ENCODE measurements at regions not wholly inside any gene's neighbourhood (a gene's known extent, or its start where the extent isn't known, plus 50 kb on each side); places are given as distances from the start of the nearest gene placed in this dataset.

DNA sequence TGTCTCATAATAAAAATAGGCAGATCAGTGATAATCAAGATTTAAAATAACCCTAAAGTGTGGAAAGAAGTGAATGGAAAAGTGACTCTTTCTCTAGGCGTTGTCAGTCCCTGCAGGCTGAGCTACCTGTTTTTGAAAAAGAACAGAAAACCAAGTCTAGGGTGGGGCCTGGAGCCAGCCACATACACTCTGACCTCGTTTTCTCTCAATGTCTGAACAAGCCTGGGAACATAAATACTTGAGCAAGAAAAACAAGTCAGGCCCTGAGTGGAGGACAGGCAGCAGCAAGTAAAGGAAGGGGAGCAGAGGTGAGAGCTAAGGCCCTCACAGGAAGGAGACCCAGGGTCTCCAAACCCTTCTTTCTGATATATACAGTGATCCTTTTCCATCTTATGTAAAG lies 91.7 kb upstream of the HPF1 start:
- Histone ChIP-seq H3K27ac (no peak overlapping the region), H3K27me3 (no peaks in the 10 kb centered on the region), H3K36me3 (no peaks in the 10 kb centered on the region), H3K4me3 (no peak overlapping the region), H3K4me1 (no peaks in the 10 kb centered on the region), H3K9me3 (no peaks in the 10 kb centered on the region)
- TF ChIP-seq, protein P1, sequence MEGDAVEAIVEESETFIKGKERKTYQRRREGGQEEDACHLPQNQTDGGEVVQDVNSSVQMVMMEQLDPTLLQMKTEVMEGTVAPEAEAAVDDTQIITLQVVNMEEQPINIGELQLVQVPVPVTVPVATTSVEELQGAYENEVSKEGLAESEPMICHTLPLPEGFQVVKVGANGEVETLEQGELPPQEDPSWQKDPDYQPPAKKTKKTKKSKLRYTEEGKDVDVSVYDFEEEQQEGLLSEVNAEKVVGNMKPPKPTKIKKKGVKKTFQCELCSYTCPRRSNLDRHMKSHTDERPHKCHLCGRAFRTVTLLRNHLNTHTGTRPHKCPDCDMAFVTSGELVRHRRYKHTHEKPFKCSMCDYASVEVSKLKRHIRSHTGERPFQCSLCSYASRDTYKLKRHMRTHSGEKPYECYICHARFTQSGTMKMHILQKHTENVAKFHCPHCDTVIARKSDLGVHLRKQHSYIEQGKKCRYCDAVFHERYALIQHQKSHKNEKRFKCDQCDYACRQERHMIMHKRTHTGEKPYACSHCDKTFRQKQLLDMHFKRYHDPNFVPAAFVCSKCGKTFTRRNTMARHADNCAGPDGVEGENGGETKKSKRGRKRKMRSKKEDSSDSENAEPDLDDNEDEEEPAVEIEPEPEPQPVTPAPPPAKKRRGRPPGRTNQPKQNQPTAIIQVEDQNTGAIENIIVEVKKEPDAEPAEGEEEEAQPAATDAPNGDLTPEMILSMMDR (IDR thresholded peaks at IDR 0.05) = no peak
- DNase-seq (ENCODE audit: low spot score in 2 of 2) = no peak
- 52 to 60% methylated on average over 2 of the region's 2 CpGs for WGBS, 2 donors

DNA sequence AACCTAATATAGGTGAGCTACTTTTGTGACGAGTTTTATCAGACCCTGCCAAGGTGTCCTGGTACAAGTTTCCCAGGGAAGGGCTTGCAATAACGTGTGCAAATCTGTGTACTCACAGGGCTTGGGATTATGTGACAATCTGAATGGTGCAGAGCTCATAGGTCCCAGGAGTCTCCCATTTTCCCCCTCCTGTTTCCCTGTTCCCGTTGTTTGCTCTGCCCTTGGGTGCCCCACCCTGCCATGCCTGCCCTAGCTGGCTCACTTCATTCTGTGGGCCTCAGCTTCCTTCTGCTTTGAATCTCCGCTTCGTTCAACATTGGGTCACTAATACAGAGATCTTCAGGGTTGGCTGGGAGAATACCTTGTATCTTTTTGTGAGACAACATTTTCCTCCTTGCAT lies 90.3 kb upstream of the HPF1 start:
- TF ChIP-seq EP300 (IDR thresholded peaks at IDR 0.05) (no peak), POLR2A (IDR thresholded peaks at IDR 0.05) (no peak)
- TF ChIP-seq, protein P1 (IDR thresholded peaks at IDR 0.05) = no peak
- Histone ChIP-seq H3K27me3 (no peaks in the 10 kb centered on the region), H3K4me3 (no peak overlapping the region), H3K4me1 (no peaks in the 10 kb centered on the region), H3K9me3 (no peaks in the 10 kb centered on the region), H3K27ac (no peak overlapping the region), H3K36me3 (no peaks in the 10 kb centered on the region)
- 63 to 67% methylated on average over 5 of the region's 5 CpGs for WGBS, 2 donors
- DNase-seq (ENCODE audit: low spot score in 2 of 2) = no peak

DNA sequence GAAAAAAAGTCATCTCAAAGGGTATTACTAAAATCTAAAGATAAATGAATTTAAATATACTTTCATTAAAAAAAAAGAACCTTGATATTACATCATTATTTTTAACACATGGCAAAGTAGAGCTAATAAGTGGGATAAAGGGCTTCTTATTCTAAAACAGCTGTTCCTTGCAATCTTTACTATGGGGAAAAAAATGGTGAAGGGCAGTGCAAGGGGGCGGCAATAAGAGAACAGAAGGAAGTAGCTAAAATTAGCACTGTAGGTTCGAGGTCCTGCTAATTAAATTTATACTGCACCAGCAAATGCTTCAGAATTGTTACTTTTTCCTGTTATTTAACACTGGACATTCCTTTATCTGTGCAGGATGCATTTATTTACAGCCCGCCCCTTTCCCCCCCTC lies 89.4 kb upstream of the HPF1 start:
- Histone ChIP-seq H3K36me3 (no peaks in the 10 kb centered on the region), H3K9me3 (no peaks in the 10 kb centered on the region), H3K4me1 (no peaks in the 10 kb centered on the region), H3K4me3 (no peak overlapping the region), H3K27me3 (no peaks in the 10 kb centered on the region), H3K27ac (no peak overlapping the region)
- 39% methylated on average over 3 of the region's 3 CpGs for WGBS, 2 donors
- DNase-seq (ENCODE audit: low spot score in 2 of 2) = no peak
- TF ChIP-seq, protein P1 (IDR thresholded peaks at IDR 0.05) = no peak
- no peak for TF ChIP-seq EP300 (IDR thresholded peaks at IDR 0.05)
- no peak for TF ChIP-seq POLR2A (IDR thresholded peaks at IDR 0.05)

DNA sequence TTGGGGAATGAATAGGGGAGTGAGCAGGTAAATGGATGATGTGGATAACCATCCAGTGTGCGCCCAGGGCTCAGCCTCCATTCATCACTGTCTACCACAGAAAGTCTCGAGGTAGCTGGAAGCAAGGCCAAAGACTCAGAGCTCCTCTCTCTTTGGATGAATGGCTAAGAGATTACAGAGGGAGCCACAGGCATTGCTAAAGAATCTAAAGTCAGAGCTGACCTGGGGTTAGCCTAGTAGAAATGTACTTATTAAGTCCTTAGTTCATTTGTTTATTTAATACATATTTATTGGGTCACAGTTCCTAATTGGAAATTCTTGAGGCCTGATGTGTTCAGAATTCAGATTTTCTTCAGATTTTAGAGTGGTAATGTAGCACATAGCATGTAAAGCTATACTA lies 88.7 kb upstream of the HPF1 start:
- no peaks in the 10 kb centered on the region for H3K36me3 ChIP-seq
- H3K27me3 ChIP-seq = no peaks in the 10 kb centered on the region
- H3K27ac ChIP-seq = no peak overlapping the region
- H3K4me3 ChIP-seq = no peak overlapping the region
- WGBS, 2 donors = 56 to 67% methylated on average over 2 of the region's 2 CpGs
- no peak for DNase-seq (ENCODE audit: low spot score in 2 of 2)
- no peaks in the 10 kb centered on the region for H3K4me1 ChIP-seq
- TF ChIP-seq, protein P1 (IDR thresholded peaks at IDR 0.05) = no peak
- TF ChIP-seq POLR2A (IDR thresholded peaks at IDR 0.05) (no peak), EP300 (IDR thresholded peaks at IDR 0.05) (no peak)
- no peaks in the 10 kb centered on the region for H3K9me3 ChIP-seq

DNA sequence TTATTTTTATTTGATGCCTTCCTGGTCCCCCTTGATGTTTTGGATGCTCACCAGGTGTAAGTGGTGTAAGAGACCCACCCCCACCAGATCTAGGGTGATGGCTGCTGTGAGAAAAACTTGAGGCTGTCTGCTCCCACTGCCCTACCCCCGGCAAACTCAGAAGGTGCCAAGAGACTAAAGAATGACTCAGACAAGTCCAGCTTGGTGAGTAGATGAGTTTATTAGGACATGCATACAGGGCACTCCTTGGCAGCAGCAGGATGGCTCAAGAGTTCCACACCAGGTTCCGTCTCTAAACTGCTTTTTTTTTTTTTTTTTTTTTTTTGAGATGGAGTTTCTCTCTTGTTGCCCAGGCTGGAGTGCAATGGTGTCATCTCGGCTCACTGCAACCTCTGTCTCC lies 84.0 kb upstream of the HPF1 start:
- no peak overlapping the region for H3K4me3 ChIP-seq
- no peak overlapping the region for H3K27ac ChIP-seq
- H3K4me1 ChIP-seq = no peaks in the 10 kb centered on the region
- no peaks in the 10 kb centered on the region for H3K9me3 ChIP-seq
- H3K36me3 ChIP-seq = no peaks in the 10 kb centered on the region
- no peak for DNase-seq (ENCODE audit: low spot score in 2 of 2)
- 82 to 89% methylated on average over 3 of the region's 3 CpGs for WGBS, 2 donors
- no peaks in the 10 kb centered on the region for H3K27me3 ChIP-seq
- TF ChIP-seq POLR2A (IDR thresholded peaks at IDR 0.05) (no peak), EP300 (IDR thresholded peaks at IDR 0.05) (no peak)
- TF ChIP-seq, protein P1 (IDR thresholded peaks at IDR 0.05) = no peak
